Sigmoid colon (tissue), 4 donors: ENCODE measurements at regions not wholly inside any gene's neighbourhood (a gene's known extent, or its start where the extent isn't known, plus 50 kb on each side); places are given as distances from the start of the nearest gene placed in this dataset.

Source experiments
- CTCF ChIP-seq, 4 experiments: fragments of 450-650 bp in 3 of 4; fragments of 200-600 bp in 1 of 4; IDR thresholded peaks; one replicate each; pipeline ENCODE4 v1.5.1; 2016 to 2019; ENCODE audit warnings: antibody characterized with exemption in 4 of 4, mild to moderate bottlenecking in 3 of 4, moderate library complexity in 2 of 4
- POLR2A ChIP-seq, 2 donors: fragments of 450-650 bp; IDR thresholded peaks; one replicate each; pipeline ENCODE4 v1.6.1; 2016; ENCODE audit warnings: antibody characterized with exemption in 2 of 2, mild to moderate bottlenecking in 2 of 2, moderate library complexity in 2 of 2
- POLR2AphosphoS5 ChIP-seq, 4 donors: sonication (generic); formaldehyde crosslinking; IDR thresholded peaks; one replicate each; pipeline ENCODE4 v1.6.1; 2017; ENCODE audit warnings: antibody characterized with exemption in 4 of 4

GRCh38 chr2:163456953-163457743 lies 278.7 kb downstream of the FIGN start:
- no peak for TF ChIP-seq CTCF (IDR thresholded peaks at IDR 0.05)
- TF ChIP-seq POLR2AphosphoS5 (IDR thresholded peaks at IDR 0.05), result no peak
- TF ChIP-seq POLR2A (IDR thresholded peaks at IDR 0.05), result no peak
